ENCODE measurements at regions not wholly inside any gene's neighbourhood (a gene's known extent, or its start where the extent isn't known, plus 50 kb on each side); places are given as distances from the start of the nearest gene placed in this dataset.

DNA sequence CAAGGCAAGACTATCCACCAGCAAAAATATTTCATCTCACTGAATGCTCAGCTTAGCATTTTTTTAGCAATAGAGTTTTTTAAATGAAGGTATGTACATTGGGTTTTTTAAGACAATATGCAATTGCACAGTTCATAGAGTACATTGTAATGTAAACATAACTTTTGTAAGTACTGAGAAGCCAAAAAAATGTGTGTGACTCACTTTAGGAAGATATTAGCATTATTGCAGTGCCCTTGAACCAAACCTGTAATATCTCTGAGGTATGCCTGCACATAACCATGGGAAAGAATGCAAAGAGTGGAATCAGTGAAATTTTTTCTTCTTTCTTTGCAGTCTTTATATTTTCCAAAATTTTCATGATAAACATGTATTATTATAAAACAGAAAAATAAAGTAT is 1533.3 kb upstream of the WWC1 start:
- TF ChIP-seq, protein P1, sequence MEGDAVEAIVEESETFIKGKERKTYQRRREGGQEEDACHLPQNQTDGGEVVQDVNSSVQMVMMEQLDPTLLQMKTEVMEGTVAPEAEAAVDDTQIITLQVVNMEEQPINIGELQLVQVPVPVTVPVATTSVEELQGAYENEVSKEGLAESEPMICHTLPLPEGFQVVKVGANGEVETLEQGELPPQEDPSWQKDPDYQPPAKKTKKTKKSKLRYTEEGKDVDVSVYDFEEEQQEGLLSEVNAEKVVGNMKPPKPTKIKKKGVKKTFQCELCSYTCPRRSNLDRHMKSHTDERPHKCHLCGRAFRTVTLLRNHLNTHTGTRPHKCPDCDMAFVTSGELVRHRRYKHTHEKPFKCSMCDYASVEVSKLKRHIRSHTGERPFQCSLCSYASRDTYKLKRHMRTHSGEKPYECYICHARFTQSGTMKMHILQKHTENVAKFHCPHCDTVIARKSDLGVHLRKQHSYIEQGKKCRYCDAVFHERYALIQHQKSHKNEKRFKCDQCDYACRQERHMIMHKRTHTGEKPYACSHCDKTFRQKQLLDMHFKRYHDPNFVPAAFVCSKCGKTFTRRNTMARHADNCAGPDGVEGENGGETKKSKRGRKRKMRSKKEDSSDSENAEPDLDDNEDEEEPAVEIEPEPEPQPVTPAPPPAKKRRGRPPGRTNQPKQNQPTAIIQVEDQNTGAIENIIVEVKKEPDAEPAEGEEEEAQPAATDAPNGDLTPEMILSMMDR (IDR thresholded peaks at IDR 0.05; ENCODE audit: insufficient read depth, low read length, poor library complexity, severe bottlenecking) = no peak
- Histone ChIP-seq H3K27me3 (replicated peaks; ENCODE audit: control insufficient read depth, insufficient read depth, low read length) (no peaks in the 10 kb centered on the region), H3K4me3 (replicated peaks; ENCODE audit: low read depth, low read length) (no peak overlapping the region), H3K36me3 (ENCODE audit: control insufficient read depth, insufficient read depth, low read length) (no peaks in the 10 kb centered on the region)
- DNase-seq (ENCODE audit: extremely low read depth, insufficient read length) = no peak

DNA sequence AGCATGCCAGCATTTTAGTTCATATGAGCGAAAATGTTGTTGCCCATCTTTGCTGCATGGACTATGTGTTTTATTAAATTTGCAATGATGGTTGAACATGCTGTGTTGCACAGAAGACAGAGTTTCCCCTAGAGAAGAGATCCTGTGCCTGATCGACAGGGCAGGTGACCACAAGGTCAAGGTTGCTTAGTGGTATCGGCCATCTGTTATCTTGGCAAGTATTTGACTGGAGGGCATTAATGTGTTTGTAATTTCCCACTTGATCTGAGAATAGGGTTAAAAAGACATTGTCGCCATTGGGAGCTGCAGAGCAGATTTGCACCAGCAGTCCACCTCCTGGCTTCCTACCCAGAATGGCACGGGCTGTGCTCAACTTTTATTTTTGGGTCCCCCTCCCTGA is 1523.6 kb upstream of the WWC1 start:
- TF ChIP-seq, protein P1 (IDR thresholded peaks at IDR 0.05; ENCODE audit: insufficient read depth, low read length, poor library complexity, severe bottlenecking) = no peak
- DNase-seq (ENCODE audit: extremely low read depth, insufficient read length) = no peak
- no peaks in the 10 kb centered on the region for H3K27me3 ChIP-seq (replicated peaks; ENCODE audit: control insufficient read depth, insufficient read depth, low read length)
- H3K36me3 ChIP-seq (ENCODE audit: control insufficient read depth, insufficient read depth, low read length) = no peaks in the 10 kb centered on the region
- H3K4me3 ChIP-seq (replicated peaks; ENCODE audit: low read depth, low read length) = no peak overlapping the region

DNA sequence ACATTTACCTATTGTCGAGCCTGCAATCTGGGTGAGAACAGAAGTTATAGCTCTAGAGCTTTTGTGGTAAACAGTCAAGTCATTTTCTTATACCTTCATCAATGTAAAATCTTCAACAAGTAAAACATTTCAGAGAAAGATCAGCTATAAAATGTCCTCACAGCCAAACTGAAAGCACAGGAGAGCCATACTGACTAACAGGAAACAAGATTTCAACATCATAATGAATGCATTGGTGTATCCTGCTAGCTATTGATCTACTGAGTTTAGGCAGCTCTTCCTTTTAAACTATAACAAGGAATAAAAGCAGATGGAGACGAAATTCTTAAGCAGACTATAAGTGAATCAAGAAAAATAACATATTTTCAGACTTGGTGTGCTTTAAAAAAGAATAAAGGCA is 1522.9 kb upstream of the WWC1 start:
- Histone ChIP-seq H3K36me3 (ENCODE audit: control insufficient read depth, insufficient read depth, low read length) (no peaks in the 10 kb centered on the region), H3K4me3 (replicated peaks; ENCODE audit: low read depth, low read length) (no peak overlapping the region), H3K27me3 (replicated peaks; ENCODE audit: control insufficient read depth, insufficient read depth, low read length) (no peaks in the 10 kb centered on the region)
- TF ChIP-seq, protein P1 (IDR thresholded peaks at IDR 0.05; ENCODE audit: insufficient read depth, low read length, poor library complexity, severe bottlenecking) = no peak
- DNase-seq (ENCODE audit: extremely low read depth, insufficient read length) = no peak

DNA sequence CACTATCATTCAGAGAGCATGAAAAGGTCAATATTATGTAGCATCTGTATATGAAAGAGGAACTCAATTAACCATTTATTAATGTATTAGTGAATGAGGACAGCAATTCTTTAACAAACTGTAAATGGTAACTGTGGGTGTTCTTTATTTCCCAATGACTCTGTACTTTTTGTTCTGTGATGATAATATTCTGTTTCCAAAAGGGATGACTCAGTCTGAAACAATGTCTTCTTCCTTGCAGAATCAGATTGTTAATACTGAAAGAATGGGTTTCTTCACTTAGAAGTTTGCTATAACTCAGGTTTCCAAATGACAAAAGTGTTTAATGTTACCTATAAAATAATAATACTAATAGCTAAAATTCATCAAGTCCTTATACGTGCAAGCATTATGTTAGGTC is 1518.7 kb upstream of the WWC1 start:
- H3K27me3 ChIP-seq (replicated peaks; ENCODE audit: control insufficient read depth, insufficient read depth, low read length) = no peaks in the 10 kb centered on the region
- DNase-seq (ENCODE audit: extremely low read depth, insufficient read length) = no peak
- TF ChIP-seq, protein P1 (IDR thresholded peaks at IDR 0.05; ENCODE audit: insufficient read depth, low read length, poor library complexity, severe bottlenecking) = no peak
- no peaks in the 10 kb centered on the region for H3K36me3 ChIP-seq (ENCODE audit: control insufficient read depth, insufficient read depth, low read length)
- H3K4me3 ChIP-seq (replicated peaks; ENCODE audit: low read depth, low read length) = no peak overlapping the region

DNA sequence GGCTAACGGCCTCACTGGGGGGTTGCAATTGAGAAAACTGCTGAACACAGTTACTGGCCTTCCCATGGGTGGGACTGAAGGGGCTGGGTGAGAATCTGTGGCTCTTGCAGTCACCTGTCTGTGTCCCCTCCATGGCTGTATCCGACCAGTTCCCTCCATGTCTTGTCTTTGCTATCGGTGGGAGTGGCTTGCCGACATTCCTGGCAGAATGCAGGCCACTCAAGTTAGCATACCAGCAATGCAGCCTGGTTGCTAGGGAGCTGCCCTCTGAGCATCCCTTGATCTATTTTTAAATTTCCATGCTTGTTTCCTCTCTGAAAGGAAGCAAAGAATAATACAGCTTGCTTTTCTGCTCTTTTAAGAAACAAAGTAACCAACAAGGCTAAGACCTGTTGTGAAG is 1509.7 kb upstream of the WWC1 start:
- H3K27me3 ChIP-seq (replicated peaks; ENCODE audit: control insufficient read depth, insufficient read depth, low read length) = no peaks in the 10 kb centered on the region
- DNase-seq (ENCODE audit: extremely low read depth, insufficient read length) = no peak
- H3K36me3 ChIP-seq (ENCODE audit: control insufficient read depth, insufficient read depth, low read length) = no peaks in the 10 kb centered on the region
- no peak overlapping the region for H3K4me3 ChIP-seq (replicated peaks; ENCODE audit: low read depth, low read length)
- TF ChIP-seq, protein P1 (IDR thresholded peaks at IDR 0.05; ENCODE audit: insufficient read depth, low read length, poor library complexity, severe bottlenecking) = no peak

DNA sequence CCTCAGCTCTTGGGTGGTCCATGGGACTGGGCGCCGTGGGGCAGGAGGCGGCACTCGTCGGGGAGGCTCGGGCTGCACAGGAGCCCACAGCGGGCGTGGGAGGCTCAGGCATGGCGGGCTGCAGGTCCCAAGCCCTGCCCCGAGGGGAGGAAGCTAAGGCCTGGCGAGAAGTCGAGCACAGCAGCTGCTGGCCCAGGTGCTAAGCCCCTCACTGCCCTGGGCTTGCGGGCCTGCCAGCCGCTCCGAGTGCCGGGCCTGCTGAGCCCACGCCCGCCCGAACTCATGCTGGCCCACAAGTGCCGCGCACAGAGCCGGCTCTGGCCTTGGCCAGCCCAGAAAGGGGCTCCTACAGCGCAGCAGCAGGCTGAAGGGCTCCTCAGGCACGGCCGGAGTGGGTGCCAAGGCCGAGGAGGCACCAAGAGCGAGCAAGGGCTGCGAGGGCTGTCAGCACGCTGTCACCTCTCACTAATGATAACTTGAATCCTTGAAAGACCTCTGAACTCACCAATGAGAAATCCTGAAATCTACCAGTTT is 1506.8 kb upstream of the WWC1 start:
- TF ChIP-seq, protein P1 (IDR thresholded peaks at IDR 0.05; ENCODE audit: insufficient read depth, low read length, poor library complexity, severe bottlenecking) = no peak
- no peak for DNase-seq (ENCODE audit: extremely low read depth, insufficient read length)
- Histone ChIP-seq H3K27me3 (replicated peaks; ENCODE audit: control insufficient read depth, insufficient read depth, low read length) (no peaks in the 10 kb centered on the region), H3K4me3 (replicated peaks; ENCODE audit: low read depth, low read length) (no peak overlapping the region), H3K36me3 (ENCODE audit: control insufficient read depth, insufficient read depth, low read length) (no peaks in the 10 kb centered on the region)
